NT2/D1 (cell line): ENCODE measurements at regions not wholly inside any gene's neighbourhood (a gene's known extent, or its start where the extent isn't known, plus 50 kb on each side); places are given as distances from the start of the nearest gene placed in this dataset.

Source experiments
- SUZ12 ChIP-seq: IDR thresholded peaks from 2 replicates; pipeline ENCODE4 v1.6.1; 2011; ENCODE audit not compliant: insufficient read length, insufficient read depth; ENCODE audit errors: extremely low read depth
- YY1 ChIP-seq: IDR thresholded peaks from 2 replicates; pipeline ENCODE4 v1.6.1; 2011; ENCODE audit not compliant: insufficient read length, insufficient read depth
- ZNF274 ChIP-seq: IDR thresholded peaks from 2 replicates; pipeline ENCODE4 v1.6.1; 2011; ENCODE audit warnings: mild to moderate bottlenecking, low read depth, low read length

- no peak for TF ChIP-seq ZNF274
- TF ChIP-seq YY1: no peak
- TF ChIP-seq SUZ12: no peak
Observed at GRCh38 chr15:54687628-54688027, 509.1 kb downstream of the RSL24D1 start.
